HEK293 (cell line): ENCODE measurements at regions not wholly inside any gene's neighbourhood (a gene's known extent, or its start where the extent isn't known, plus 50 kb on each side); places are given as distances from the start of the nearest gene placed in this dataset.

Experiments
- CTCF ChIA-PET: fragments of 350-600 bp; formaldehyde crosslinking; extraction: SDS; loops from one replicate; lab custom pipeline; 2021; ENCODE audit warnings: antibody characterized with exemption; lab: Yijun Ruan, JAX
- POLR2A ChIA-PET: fragments of 300-600 bp; formaldehyde crosslinking; extraction: SDS; loops from one replicate; lab custom pipeline; 2020; ENCODE audit warnings: antibody characterized with exemption, inconsistent platforms; lab: Yijun Ruan, JAX
- H3K27ac ChIP-seq: fragments of 200-500 bp; sonication (Bioruptor generic); 2 replicates; pipeline ENCODE4 v1.5.1; 2014; ENCODE audit warnings: low read depth, low read length, control low read depth, inconsistent platforms; ENCODE audit errors: extremely low read depth
- H3K36me3 ChIP-seq, 2 experiments: fragments of 200-500 bp in 1 of 2; sonication (Bioruptor generic) in 1 of 2; 1 replicate in 1 of 2; 2 replicates in 1 of 2; pipeline ENCODE4 v1.5.1; 2014 to 2017; ENCODE audit warnings: inconsistent platforms in 2 of 2, low read length in 2 of 2; ENCODE audit not compliant: control insufficient read depth in 2 of 2, insufficient read depth in 1 of 2
- H3K4me1 ChIP-seq: fragments of 200-500 bp; sonication (Bioruptor generic); 2 replicates; pipeline ENCODE4 v1.5.1; 2014; ENCODE audit warnings: mild to moderate bottlenecking, low read length, inconsistent platforms; ENCODE audit not compliant: control insufficient read depth, insufficient read depth
- H3K4me3 ChIP-seq: 2 replicates; pipeline ENCODE4 v1.5.1; 2011; ENCODE audit warnings: low read depth, mild to moderate bottlenecking, control low read depth, low read length, moderate library complexity
- H3K9me3 ChIP-seq: fragments of 200-500 bp; sonication (Bioruptor generic); 2 replicates; pipeline ENCODE4 v1.5.1; 2014; ENCODE audit warnings: low read depth, low read length, inconsistent platforms; ENCODE audit not compliant: control insufficient read depth, insufficient read depth
- BCL11B ChIP-seq: fragments of 450-650 bp; formaldehyde crosslinking; IDR thresholded peaks from 2 replicates; pipeline ENCODE4 v1.5.1; 2016; ENCODE audit warnings: low read depth, missing biosample characterization, missing genetic modification characterization
- OSR2 ChIP-seq: fragments of 450-650 bp; formaldehyde crosslinking; IDR thresholded peaks from 2 replicates; pipeline ENCODE4 v1.5.1; 2016; ENCODE audit warnings: missing biosample characterization, missing genetic modification characterization
- ZBTB48 ChIP-seq: fragments of 450-650 bp; formaldehyde crosslinking; IDR thresholded peaks from 2 replicates; pipeline ENCODE4 v1.5.1; 2016; ENCODE audit warnings: missing biosample characterization, missing genetic modification characterization
- ZNF146 ChIP-seq: fragments of 450-650 bp; formaldehyde crosslinking; IDR thresholded peaks from 2 replicates; pipeline ENCODE4 v1.5.1; 2016; ENCODE audit warnings: missing biosample characterization, missing genetic modification characterization
- ZNF302 ChIP-seq: fragments of 450-650 bp; formaldehyde crosslinking; IDR thresholded peaks from 2 replicates; pipeline ENCODE4 v1.5.1; 2016; ENCODE audit warnings: missing biosample characterization, missing genetic modification characterization, low read depth
- ZNF341 ChIP-seq: fragments of 450-650 bp; formaldehyde crosslinking; IDR thresholded peaks from 2 replicates; pipeline ENCODE4; 2016; ENCODE audit warnings: low read depth, missing biosample characterization, missing genetic modification characterization
- ZNF426 ChIP-seq: fragments of 450-650 bp; formaldehyde crosslinking; IDR thresholded peaks from 2 replicates; pipeline ENCODE4 v1.5.1; 2017; ENCODE audit warnings: missing biosample characterization, missing genetic modification characterization, mild to moderate bottlenecking, inconsistent platforms, moderate library complexity
- ZNF48 ChIP-seq: fragments of 450-650 bp; formaldehyde crosslinking; IDR thresholded peaks from 2 replicates; pipeline ENCODE4 v1.5.1; 2016; ENCODE audit warnings: missing biosample characterization, missing genetic modification characterization
- ZNF610 ChIP-seq: fragments of 450-650 bp; formaldehyde crosslinking; IDR thresholded peaks from 2 replicates; pipeline ENCODE4 v1.5.1; 2016; ENCODE audit warnings: missing biosample characterization, missing genetic modification characterization, borderline replicate concordance
- ZNF777 ChIP-seq: fragments of 450-650 bp; formaldehyde crosslinking; IDR thresholded peaks from 2 replicates; pipeline ENCODE4 v1.5.1; 2017; ENCODE audit warnings: missing biosample characterization, missing genetic modification characterization, borderline replicate concordance
- ZNF843 ChIP-seq: fragments of 450-650 bp; formaldehyde crosslinking; IDR thresholded peaks from 2 replicates; pipeline ENCODE4 v1.5.1; 2016; ENCODE audit warnings: missing biosample characterization, missing genetic modification characterization
- ZSCAN30 ChIP-seq: fragments of 450-650 bp; IDR thresholded peaks from 2 replicates; pipeline ENCODE4 v1.5.1; 2018; ENCODE audit warnings: missing biosample characterization, mild to moderate bottlenecking, missing genetic modification characterization, moderate library complexity
- TF ChIP-seq, protein P1 (sequence below): fragments of 450-650 bp; formaldehyde crosslinking; IDR thresholded peaks from 2 replicates; pipeline ENCODE4 v1.5.1; 2016; ENCODE audit warnings: missing biosample characterization, missing genetic modification characterization
- TF ChIP-seq, protein P2 (sequence below): fragments of 450-650 bp; formaldehyde crosslinking; IDR thresholded peaks from 2 replicates; pipeline ENCODE4 v1.5.1; 2016; ENCODE audit warnings: missing biosample characterization, missing genetic modification characterization
- TF ChIP-seq, protein P3 (sequence below): sonication (generic); formaldehyde crosslinking; IDR thresholded peaks from 2 replicates; pipeline ENCODE4 v1.8.1; 2022; ENCODE audit warnings: mild to moderate bottlenecking, moderate library complexity, missing genetic modification reagents
- TF ChIP-seq, protein P4 (sequence below): fragments of 450-650 bp; formaldehyde crosslinking; IDR thresholded peaks from 2 replicates; pipeline ENCODE4 v1.5.1; 2016; ENCODE audit warnings: missing biosample characterization, missing genetic modification characterization
- TF ChIP-seq, protein P5 (sequence below): fragments of 450-650 bp; formaldehyde crosslinking; IDR thresholded peaks from 2 replicates; pipeline ENCODE4 v1.5.1; 2016; ENCODE audit warnings: missing biosample characterization, missing genetic modification characterization, low read depth
- TF ChIP-seq, protein P6 (sequence below): fragments of 450-650 bp; formaldehyde crosslinking; optimal IDR thresholded peaks from 2 replicates; pipeline ENCODE3; 2016; ENCODE audit warnings: missing biosample characterization, mild to moderate bottlenecking, missing genetic modification characterization
- TF ChIP-seq, protein P7 (sequence below): fragments of 450-650 bp; formaldehyde crosslinking; IDR thresholded peaks from 2 replicates; pipeline ENCODE4 v1.5.1; 2016; ENCODE audit warnings: missing biosample characterization, missing genetic modification characterization

DNA sequence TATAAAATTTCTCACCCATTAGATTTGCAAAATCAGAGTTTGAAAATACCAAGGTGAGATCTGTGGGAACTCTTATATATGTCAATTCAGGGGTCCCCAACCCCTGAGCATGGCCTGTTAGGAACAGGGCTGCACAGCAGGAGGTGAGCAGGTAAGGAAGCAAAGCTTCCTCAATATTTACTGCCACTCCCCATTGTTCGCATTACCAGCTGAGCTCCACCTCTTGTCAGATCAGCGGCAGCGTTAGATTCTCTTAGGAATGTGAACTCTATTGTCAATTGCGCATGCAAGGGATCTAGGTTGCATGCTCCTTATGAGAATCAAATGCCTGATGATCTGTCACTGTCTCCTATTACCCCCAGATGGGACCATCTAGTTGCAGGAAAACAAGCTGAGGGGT, 376.6 kb downstream of the LMO4 start:
- POLR2A ChIA-PET = no interaction called here
- Histone ChIP-seq H3K4me1 (peaks cover 14% of the 10 kb centered on the region), H3K27ac (no peak overlapping the region), H3K36me3 (no peaks in the 10 kb centered on the region), H3K9me3 (no peaks in the 10 kb centered on the region), H3K4me3 (no peak overlapping the region)
- CTCF ChIA-PET = no interaction called here
- peak; percentile 99 for TF ChIP-seq ZNF610 (tag by site-specific recombination)
- TF ChIP-seq, protein P1, sequence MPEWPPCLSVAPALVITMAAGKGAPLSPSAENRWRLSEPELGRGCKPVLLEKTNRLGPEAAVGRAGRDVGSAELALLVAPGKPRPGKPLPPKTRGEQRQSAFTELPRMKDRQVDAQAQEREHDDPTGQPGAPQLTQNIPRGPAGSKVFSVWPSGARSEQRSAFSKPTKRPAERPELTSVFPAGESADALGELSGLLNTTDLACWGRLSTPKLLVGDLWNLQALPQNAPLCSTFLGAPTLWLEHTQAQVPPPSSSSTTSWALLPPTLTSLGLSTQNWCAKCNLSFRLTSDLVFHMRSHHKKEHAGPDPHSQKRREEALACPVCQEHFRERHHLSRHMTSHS (tag by site-specific recombination) = no peak

DNA sequence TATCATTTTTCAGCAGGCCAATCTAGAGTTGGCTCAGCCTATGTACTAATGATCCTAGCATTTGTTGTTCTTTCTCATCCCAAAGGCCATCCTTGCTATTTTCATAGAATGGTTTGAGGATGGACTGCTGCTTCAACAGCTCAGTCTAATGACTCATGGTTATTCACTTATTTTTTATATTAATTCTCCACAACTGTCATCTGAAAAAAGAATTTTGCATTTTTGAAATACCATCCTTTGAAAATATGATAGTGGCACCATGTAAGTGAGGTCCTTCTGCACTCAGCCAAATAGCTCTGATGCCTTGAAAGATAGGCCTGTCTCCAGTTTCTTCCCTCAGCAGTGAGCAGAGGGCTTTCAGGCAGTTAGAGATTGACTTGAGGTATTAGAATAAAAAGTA, 377.5 kb downstream of the LMO4 start:
- ChIA-PET CTCF (interaction anchor here (0.6 to 1.1 kb wide), 3 partner anchors 107 to 380 kb away, joined by 3 to 4 read pairs (median 3); no protein-coding TSS in a partner anchor), POLR2A (no interaction called here)
- TF ChIP-seq ZNF843 (no peak), ZSCAN30 (tag by site-specific recombination) (no peak), ZBTB48 (tag by site-specific recombination) (no peak), ZNF48 (tag by site-specific recombination) (no peak), BCL11B (tag by site-specific recombination) (no peak), OSR2 (tag by site-specific recombination) (no peak), ZNF302 (tag by site-specific recombination) (no peak), ZNF146 (tag by site-specific recombination) (no peak), ZNF426 (no peak), ZNF777 (tag by site-specific recombination) (no peak), ZNF341 (tag by site-specific recombination) (no peak)
- TF ChIP-seq, protein P2, sequence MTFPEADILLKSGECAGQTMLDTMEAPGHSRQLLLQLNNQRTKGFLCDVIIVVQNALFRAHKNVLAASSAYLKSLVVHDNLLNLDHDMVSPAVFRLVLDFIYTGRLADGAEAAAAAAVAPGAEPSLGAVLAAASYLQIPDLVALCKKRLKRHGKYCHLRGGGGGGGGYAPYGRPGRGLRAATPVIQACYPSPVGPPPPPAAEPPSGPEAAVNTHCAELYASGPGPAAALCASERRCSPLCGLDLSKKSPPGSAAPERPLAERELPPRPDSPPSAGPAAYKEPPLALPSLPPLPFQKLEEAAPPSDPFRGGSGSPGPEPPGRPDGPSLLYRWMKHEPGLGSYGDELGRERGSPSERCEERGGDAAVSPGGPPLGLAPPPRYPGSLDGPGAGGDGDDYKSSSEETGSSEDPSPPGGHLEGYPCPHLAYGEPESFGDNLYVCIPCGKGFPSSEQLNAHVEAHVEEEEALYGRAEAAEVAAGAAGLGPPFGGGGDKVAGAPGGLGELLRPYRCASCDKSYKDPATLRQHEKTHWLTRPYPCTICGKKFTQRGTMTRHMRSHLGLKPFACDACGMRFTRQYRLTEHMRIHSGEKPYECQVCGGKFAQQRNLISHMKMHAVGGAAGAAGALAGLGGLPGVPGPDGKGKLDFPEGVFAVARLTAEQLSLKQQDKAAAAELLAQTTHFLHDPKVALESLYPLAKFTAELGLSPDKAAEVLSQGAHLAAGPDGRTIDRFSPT (tag by site-specific recombination) = no peak
- TF ChIP-seq, protein P3, sequence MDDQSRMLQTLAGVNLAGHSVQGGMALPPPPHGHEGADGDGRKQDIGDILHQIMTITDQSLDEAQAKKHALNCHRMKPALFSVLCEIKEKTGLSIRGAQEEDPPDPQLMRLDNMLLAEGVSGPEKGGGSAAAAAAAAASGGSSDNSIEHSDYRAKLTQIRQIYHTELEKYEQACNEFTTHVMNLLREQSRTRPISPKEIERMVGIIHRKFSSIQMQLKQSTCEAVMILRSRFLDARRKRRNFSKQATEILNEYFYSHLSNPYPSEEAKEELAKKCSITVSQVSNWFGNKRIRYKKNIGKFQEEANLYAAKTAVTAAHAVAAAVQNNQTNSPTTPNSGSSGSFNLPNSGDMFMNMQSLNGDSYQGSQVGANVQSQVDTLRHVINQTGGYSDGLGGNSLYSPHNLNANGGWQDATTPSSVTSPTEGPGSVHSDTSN (CRISPR knock-in tag) = no peak
- TF ChIP-seq, protein P4, sequence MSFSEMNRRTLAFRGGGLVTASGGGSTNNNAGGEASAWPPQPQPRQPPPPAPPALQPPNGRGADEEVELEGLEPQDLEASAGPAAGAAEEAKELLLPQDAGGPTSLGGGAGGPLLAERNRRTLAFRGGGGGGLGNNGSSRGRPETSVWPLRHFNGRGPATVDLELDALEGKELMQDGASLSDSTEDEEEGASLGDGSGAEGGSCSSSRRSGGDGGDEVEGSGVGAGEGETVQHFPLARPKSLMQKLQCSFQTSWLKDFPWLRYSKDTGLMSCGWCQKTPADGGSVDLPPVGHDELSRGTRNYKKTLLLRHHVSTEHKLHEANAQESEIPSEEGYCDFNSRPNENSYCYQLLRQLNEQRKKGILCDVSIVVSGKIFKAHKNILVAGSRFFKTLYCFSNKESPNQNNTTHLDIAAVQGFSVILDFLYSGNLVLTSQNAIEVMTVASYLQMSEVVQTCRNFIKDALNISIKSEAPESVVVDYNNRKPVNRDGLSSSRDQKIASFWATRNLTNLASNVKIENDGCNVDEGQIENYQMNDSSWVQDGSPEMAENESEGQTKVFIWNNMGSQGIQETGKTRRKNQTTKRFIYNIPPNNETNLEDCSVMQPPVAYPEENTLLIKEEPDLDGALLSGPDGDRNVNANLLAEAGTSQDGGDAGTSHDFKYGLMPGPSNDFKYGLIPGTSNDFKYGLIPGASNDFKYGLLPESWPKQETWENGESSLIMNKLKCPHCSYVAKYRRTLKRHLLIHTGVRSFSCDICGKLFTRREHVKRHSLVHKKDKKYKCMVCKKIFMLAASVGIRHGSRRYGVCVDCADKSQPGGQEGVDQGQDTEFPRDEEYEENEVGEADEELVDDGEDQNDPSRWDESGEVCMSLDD (tag by site-specific recombination) = no peak
- TF ChIP-seq, protein P5, sequence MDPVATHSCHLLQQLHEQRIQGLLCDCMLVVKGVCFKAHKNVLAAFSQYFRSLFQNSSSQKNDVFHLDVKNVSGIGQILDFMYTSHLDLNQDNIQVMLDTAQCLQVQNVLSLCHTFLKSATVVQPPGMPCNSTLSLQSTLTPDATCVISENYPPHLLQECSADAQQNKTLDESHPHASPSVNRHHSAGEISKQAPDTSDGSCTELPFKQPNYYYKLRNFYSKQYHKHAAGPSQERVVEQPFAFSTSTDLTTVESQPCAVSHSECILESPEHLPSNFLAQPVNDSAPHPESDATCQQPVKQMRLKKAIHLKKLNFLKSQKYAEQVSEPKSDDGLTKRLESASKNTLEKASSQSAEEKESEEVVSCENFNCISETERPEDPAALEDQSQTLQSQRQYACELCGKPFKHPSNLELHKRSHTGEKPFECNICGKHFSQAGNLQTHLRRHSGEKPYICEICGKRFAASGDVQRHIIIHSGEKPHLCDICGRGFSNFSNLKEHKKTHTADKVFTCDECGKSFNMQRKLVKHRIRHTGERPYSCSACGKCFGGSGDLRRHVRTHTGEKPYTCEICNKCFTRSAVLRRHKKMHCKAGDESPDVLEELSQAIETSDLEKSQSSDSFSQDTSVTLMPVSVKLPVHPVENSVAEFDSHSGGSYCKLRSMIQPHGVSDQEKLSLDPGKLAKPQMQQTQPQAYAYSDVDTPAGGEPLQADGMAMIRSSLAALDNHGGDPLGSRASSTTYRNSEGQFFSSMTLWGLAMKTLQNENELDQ (tag by site-specific recombination) = no peak
- TF ChIP-seq, protein P6, sequence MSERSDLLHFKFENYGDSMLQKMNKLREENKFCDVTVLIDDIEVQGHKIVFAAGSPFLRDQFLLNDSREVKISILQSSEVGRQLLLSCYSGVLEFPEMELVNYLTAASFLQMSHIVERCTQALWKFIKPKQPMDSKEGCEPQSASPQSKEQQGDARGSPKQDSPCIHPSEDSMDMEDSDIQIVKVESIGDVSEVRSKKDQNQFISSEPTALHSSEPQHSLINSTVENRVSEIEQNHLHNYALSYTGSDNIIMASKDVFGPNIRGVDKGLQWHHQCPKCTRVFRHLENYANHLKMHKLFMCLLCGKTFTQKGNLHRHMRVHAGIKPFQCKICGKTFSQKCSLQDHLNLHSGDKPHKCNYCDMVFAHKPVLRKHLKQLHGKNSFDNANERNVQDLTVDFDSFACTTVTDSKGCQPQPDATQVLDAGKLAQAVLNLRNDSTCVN (tag by site-specific recombination) = no peak
- TF ChIP-seq, protein P7, sequence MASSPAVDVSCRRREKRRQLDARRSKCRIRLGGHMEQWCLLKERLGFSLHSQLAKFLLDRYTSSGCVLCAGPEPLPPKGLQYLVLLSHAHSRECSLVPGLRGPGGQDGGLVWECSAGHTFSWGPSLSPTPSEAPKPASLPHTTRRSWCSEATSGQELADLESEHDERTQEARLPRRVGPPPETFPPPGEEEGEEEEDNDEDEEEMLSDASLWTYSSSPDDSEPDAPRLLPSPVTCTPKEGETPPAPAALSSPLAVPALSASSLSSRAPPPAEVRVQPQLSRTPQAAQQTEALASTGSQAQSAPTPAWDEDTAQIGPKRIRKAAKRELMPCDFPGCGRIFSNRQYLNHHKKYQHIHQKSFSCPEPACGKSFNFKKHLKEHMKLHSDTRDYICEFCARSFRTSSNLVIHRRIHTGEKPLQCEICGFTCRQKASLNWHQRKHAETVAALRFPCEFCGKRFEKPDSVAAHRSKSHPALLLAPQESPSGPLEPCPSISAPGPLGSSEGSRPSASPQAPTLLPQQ (tag by site-specific recombination) = no peak
- no peaks in the 10 kb centered on the region for H3K36me3 ChIP-seq
- peaks cover 14% of the 10 kb centered on the region for H3K4me1 ChIP-seq
- no peak overlapping the region for H3K4me3 ChIP-seq
- peak overlapping the region; percentile 40 for H3K27ac ChIP-seq
- H3K9me3 ChIP-seq = no peaks in the 10 kb centered on the region
